ENCODE measurements at regions not wholly inside any gene's neighbourhood (a gene's known extent, or its start where the extent isn't known, plus 50 kb on each side); places are given as distances from the start of the nearest gene placed in this dataset.

GRCh38 chr3:194269610-194270145 lies 81.5 kb downstream of the CPN2 start:
- DNase-seq (peak; percentile 37 to 67), ATAC-seq (no peak)
- in situ Hi-C loops (cut with MboI; ENCODE audit: low sequenced_read_pairs in 4 of 4), result loop anchor here in 2 of 4 donors (10.0 kb wide), 1 partner anchor 125 kb away; no protein-coding TSS in a partner anchor
- TF ChIP-seq POLR2A (IDR thresholded peaks at IDR 0.05), result no peak
- TF ChIP-seq, protein P1, sequence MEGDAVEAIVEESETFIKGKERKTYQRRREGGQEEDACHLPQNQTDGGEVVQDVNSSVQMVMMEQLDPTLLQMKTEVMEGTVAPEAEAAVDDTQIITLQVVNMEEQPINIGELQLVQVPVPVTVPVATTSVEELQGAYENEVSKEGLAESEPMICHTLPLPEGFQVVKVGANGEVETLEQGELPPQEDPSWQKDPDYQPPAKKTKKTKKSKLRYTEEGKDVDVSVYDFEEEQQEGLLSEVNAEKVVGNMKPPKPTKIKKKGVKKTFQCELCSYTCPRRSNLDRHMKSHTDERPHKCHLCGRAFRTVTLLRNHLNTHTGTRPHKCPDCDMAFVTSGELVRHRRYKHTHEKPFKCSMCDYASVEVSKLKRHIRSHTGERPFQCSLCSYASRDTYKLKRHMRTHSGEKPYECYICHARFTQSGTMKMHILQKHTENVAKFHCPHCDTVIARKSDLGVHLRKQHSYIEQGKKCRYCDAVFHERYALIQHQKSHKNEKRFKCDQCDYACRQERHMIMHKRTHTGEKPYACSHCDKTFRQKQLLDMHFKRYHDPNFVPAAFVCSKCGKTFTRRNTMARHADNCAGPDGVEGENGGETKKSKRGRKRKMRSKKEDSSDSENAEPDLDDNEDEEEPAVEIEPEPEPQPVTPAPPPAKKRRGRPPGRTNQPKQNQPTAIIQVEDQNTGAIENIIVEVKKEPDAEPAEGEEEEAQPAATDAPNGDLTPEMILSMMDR (IDR thresholded peaks at IDR 0.05 in 4 of 5, conservative IDR thresholded peaks at IDR 0.05 in 1 of 5), result peak in 3 of 5 experiments; percentile 30 to 41 (median 33)
- H3K27ac ChIP-seq, result peak overlapping the region in 3 of 4 donors; percentile 84 to 94 (median 89)
- H3K4me1 ChIP-seq, result peaks cover 39 to 56% of the 10 kb centered on the region in 2 donors
- H3K9me3 ChIP-seq, result no peaks in the 10 kb centered on the region
- intact Hi-C loops (cut with DNase I; ENCODE audit: low total_unique reads), result loop anchor here (2.0 to 10.0 kb wide), 2 partner anchors 133 to 215 kb away; partner anchors contain the start of genes ATP13A3 and HES1
- H3K36me3 ChIP-seq, result no peaks in the 10 kb centered on the region
- H3K27me3 ChIP-seq, result no peaks in the 10 kb centered on the region
- peak overlapping the region in 1 of 4 donors; percentile 1 for H3K4me3 ChIP-seq

GRCh38 chr3:194270627-194271459 lies 80.3 kb downstream of the CPN2 start:
- Histone ChIP-seq H3K4me3 (no peak overlapping the region), H3K27ac (peak overlapping the region; percentile 84 to 94 (median 91)), H3K4me1 (peaks cover 28 to 48% of the 10 kb centered on the region in 2 donors), H3K9me3 (no peaks in the 10 kb centered on the region), H3K36me3 (no peaks in the 10 kb centered on the region), H3K27me3 (no peaks in the 10 kb centered on the region)
- DNase-seq (peak; percentile 95 to 96), ATAC-seq (peak; percentile 88 to 89)
- TF ChIP-seq, protein P1 (IDR thresholded peaks at IDR 0.05 in 4 of 5, conservative IDR thresholded peaks at IDR 0.05 in 1 of 5), result peak in 1 of 5 experiments; percentile 11
- TF ChIP-seq POLR2A (IDR thresholded peaks at IDR 0.05), result peak; percentile 25 to 35
- intact Hi-C loops (cut with DNase I; ENCODE audit: low total_unique reads), result loop anchor here (1.0 to 10.0 kb wide), 3 partner anchors 130 to 214 kb away; partner anchors contain the start of genes ATP13A3 and HES1
- in situ Hi-C loops (cut with MboI; ENCODE audit: low sequenced_read_pairs in 4 of 4), result loop anchor here in 1 of 4 donors (10.0 kb wide), 1 partner anchor 126 kb away; no protein-coding TSS in a partner anchor

- intact Hi-C loops (cut with DNase I; ENCODE audit: low total_unique reads) (loop anchor here (1.0 to 10.0 kb wide), 3 partner anchors 130 to 213 kb away; partner anchors contain the start of genes ATP13A3 and HES1), in situ Hi-C loops (cut with MboI; ENCODE audit: low sequenced_read_pairs in 4 of 4) (loop anchor here in 1 of 4 donors (10.0 kb wide), 1 partner anchor 127 kb away; no protein-coding TSS in a partner anchor)
- ATAC-seq, result no peak
- H3K36me3 ChIP-seq, result no peaks in the 10 kb centered on the region
- no peaks in the 10 kb centered on the region for H3K9me3 ChIP-seq
- no peak overlapping the region for H3K4me3 ChIP-seq
- H3K27me3 ChIP-seq, result no peaks in the 10 kb centered on the region
- H3K27ac ChIP-seq, result peak overlapping the region; percentile 84 to 94 (median 91)
- DNase-seq, result no peak
- H3K4me1 ChIP-seq, result peaks cover 23 to 46% of the 10 kb centered on the region in 2 donors
- TF ChIP-seq POLR2A (IDR thresholded peaks at IDR 0.05), result peak in 1 of 2 donors; percentile 26
- TF ChIP-seq, protein P1 (IDR thresholded peaks at IDR 0.05 in 4 of 5, conservative IDR thresholded peaks at IDR 0.05 in 1 of 5), result no peak
Observed at GRCh38 chr3:194271460-194272035, 79.6 kb downstream of the CPN2 start.

- Histone ChIP-seq H3K4me1 (peaks cover 28 to 50% of the 10 kb centered on the region in 2 donors), H3K27ac (peak overlapping the region; percentile 84 to 94 (median 91)), H3K36me3 (no peaks in the 10 kb centered on the region), H3K27me3 (no peaks in the 10 kb centered on the region), H3K4me3 (no peak overlapping the region), H3K9me3 (no peaks in the 10 kb centered on the region)
- TF ChIP-seq POLR2A (IDR thresholded peaks at IDR 0.05), result no peak
- TF ChIP-seq, protein P1 (IDR thresholded peaks at IDR 0.05 in 4 of 5, conservative IDR thresholded peaks at IDR 0.05 in 1 of 5), result no peak
- in situ Hi-C loops (cut with MboI; ENCODE audit: low sequenced_read_pairs in 4 of 4), result loop anchor here in 1 of 4 donors (10.0 kb wide), 1 partner anchor 127 kb away; no protein-coding TSS in a partner anchor
- no peak for ATAC-seq
- intact Hi-C loops (cut with DNase I; ENCODE audit: low total_unique reads), result loop anchor here (10.0 kb wide), 1 partner anchor 213 kb away; the partner anchor contains the start of gene ATP13A3
- no peak for DNase-seq
Observed at GRCh38 chr3:194272221-194272620, 78.9 kb downstream of the CPN2 start.

All from gastrocnemius medialis (tissue), 4 donors.